ENCODE measurements at regions not wholly inside any gene's neighbourhood (a gene's known extent, or its start where the extent isn't known, plus 50 kb on each side); places are given as distances from the start of the nearest gene placed in this dataset.

DNA sequence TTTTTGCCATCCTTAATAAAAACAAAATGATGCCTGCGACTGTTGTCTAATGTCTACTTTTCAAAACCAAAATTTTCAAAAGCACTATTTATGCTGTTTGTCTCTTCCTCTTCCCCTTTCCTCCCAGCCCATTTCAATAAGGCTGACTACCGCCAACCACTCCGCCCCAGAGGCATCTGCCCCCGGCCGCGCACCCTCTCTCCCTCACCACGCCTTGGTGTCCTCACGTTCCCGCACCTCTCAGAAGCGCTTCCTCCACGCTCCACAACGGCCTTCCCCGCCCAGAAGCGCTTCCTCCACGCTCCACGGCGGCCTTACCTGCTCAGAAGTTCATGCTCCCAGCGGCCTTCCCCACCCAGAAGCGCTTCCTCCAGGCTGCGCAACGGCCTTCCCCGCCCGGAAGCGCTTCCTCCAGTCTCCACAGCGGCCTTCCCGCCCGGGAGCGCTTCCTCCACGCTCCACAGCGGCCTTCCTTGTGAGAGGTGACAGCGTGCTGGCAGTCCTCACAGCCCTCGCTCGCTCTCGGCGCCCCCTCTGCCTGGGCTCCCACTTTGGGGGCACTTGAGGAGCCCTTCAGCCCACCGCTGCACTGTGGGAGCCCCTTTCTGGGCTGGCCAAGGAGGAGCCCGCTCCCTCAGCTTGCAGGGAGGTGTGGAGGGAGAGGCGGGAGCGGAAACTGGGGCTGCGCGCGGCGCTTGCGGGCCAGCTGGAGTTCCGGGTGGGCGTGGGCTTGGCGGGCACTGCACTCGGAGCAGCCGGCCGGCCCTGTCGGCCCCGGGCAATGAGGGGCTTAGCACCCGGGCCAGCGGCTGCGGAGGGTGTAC is 490.4 kb upstream of the ZFP42 start:
- no peak overlapping the region for H4K91ac ChIP-seq (replicated peaks; ENCODE audit: insufficient read length, low read length)
- H3K9me3 ChIP-seq (ENCODE audit: insufficient read depth in 2 of 2, low read depth in 1 of 2, low read length in 1 of 2), result peaks cover 0 to 13% of the 10 kb centered on the region in 2 experiments; a peak in 1 of 4 replicates
- no peak overlapping the region for H4K8ac ChIP-seq (ENCODE audit: extremely low read depth, insufficient read depth, low read length)
- no peak overlapping the region for H2BK12ac ChIP-seq (ENCODE audit: low read depth, low read length)
- H3K27ac ChIP-seq (ENCODE audit: low read depth, low read length), result no peak overlapping the region
- no peaks in the 10 kb centered on the region for H4K20me1 ChIP-seq (replicated peaks in 1 of 2; ENCODE audit: control insufficient read depth in 1 of 2, insufficient read depth in 2 of 2, low read length in 2 of 2)
- no peak overlapping the region for H3K23ac ChIP-seq (ENCODE audit: insufficient read length)
- 85% methylated on average over 36 of the region's 55 CpGs; no CpG with 5 or more reads in 1 of the 2 experiments for WGBS, 2 experiments (ENCODE audit: extremely low coverage in 1 of 2, insufficient coverage in 1 of 2, insufficient read length in 1 of 2, insufficient replicate concordance in 2 of 2, low coverage in 1 of 2, low lambda C conversion rate in 2 of 2, missing lambda C conversion rate in 1 of 2)
- H3K36me3 ChIP-seq (ENCODE audit: control insufficient read depth in 2 of 4, insufficient read depth in 4 of 4, low read length in 3 of 4), result no peaks in the 10 kb centered on the region
- no peak overlapping the region for H3K14ac ChIP-seq (ENCODE audit: insufficient read length)
- DNase-seq (ENCODE audit: low read depth in 1 of 2, low spot score in 2 of 2) (peak in 1 of 2 experiments; percentile 45), FAIRE-seq (no peak)
- peak overlapping the region in 1 of 2 experiments; percentile 17; a peak in 3 of 4 replicates for H3K4me2 ChIP-seq (ENCODE audit: insufficient read depth in 1 of 2, low read depth in 2 of 2, low read length in 2 of 2)
- no peak overlapping the region for H2BK120ac ChIP-seq (replicated peaks; ENCODE audit: low read depth, low read length)
- no peak overlapping the region for H3K9ac ChIP-seq (replicated peaks in 1 of 4; ENCODE audit: extremely low read depth in 1 of 4, low read depth in 3 of 4, low read length in 3 of 4)
- no peak overlapping the region for H2AK5ac ChIP-seq (ENCODE audit: low read depth, low read length)
- no peak overlapping the region for H2AFZ ChIP-seq (ENCODE audit: low read length)
- no peak overlapping the region for H3K4ac ChIP-seq (replicated peaks; ENCODE audit: insufficient read length, low read depth, low read length)
- no peak overlapping the region for H4K5ac ChIP-seq (ENCODE audit: insufficient read length, low read depth, low read length)
- no peaks in the 10 kb centered on the region for H3K79me1 ChIP-seq (ENCODE audit: low read depth, low read length)
- no peak overlapping the region for H3K18ac ChIP-seq (ENCODE audit: extremely low read depth, low read length)
- no peak overlapping the region for H2BK5ac ChIP-seq (ENCODE audit: low read depth, low read length)
- H3K4me3 ChIP-seq (ENCODE audit: extremely low read depth in 1 of 4, insufficient read depth in 2 of 4, low read depth in 3 of 4, low read length in 4 of 4), result peak overlapping the region in 1 of 4 experiments; percentile 38; a peak in 2 of 8 replicates
- ChIA-PET CTCF (ENCODE audit: partially characterized antibody) (no interaction called here), POLR2A (ENCODE audit: partially characterized antibody) (no interaction called here)
- no peaks in the 10 kb centered on the region for H3K79me2 ChIP-seq (ENCODE audit: control insufficient read depth in 1 of 2, insufficient read depth in 2 of 2, low read length in 2 of 2)
- no peak overlapping the region for H2BK20ac ChIP-seq (ENCODE audit: low read length)
- no peaks in the 10 kb centered on the region for H3K27me3 ChIP-seq (replicated peaks in 1 of 4; ENCODE audit: control insufficient read depth in 3 of 4, extremely low read depth in 1 of 4, insufficient read depth in 3 of 4, low read length in 3 of 4)
- no peak overlapping the region for H2BK15ac ChIP-seq (ENCODE audit: low read length)
- H3K23me2 ChIP-seq (ENCODE audit: low read depth, low read length), result no peaks in the 10 kb centered on the region
- no peaks in the 10 kb centered on the region for H3K4me1 ChIP-seq (replicated peaks in 1 of 4; ENCODE audit: control insufficient read depth in 3 of 4, insufficient read depth in 4 of 4, low read length in 3 of 4)
- no peak overlapping the region for H3K56ac ChIP-seq (replicated peaks; ENCODE audit: insufficient read length, low read depth, low read length)
- TF ChIP-seq ZNF274 (IDR thresholded peaks at IDR 0.05; ENCODE audit: borderline replicate concordance, extremely low read depth, low read length) (no peak), CBX8 (IDR thresholded peaks at IDR 0.05; ENCODE audit: borderline replicate concordance, low read depth, low read length) (no peak), CTBP2 (IDR thresholded peaks at IDR 0.05; ENCODE audit: borderline replicate concordance, insufficient read depth, insufficient read length, low read length) (no peak), POLR2AphosphoS5 (IDR thresholded peaks at IDR 0.05; ENCODE audit: low read depth, low read length) (no peak), HDAC2 (IDR thresholded peaks at IDR 0.05; ENCODE audit: borderline replicate concordance in 1 of 2, low read depth in 2 of 2, low read length in 2 of 2) (no peak), RFX5 (IDR thresholded peaks at IDR 0.05; ENCODE audit: borderline replicate concordance, low read depth, low read length) (no peak), RBBP5 (IDR thresholded peaks at IDR 0.05; ENCODE audit: borderline replicate concordance, low read depth, low read length) (no peak), YY1 (IDR thresholded peaks at IDR 0.05; ENCODE audit: low read depth, low read length) (no peak), KDM1A (IDR thresholded peaks at IDR 0.05; ENCODE audit: borderline replicate concordance, low read length) (no peak)
- TF ChIP-seq, protein P1, sequence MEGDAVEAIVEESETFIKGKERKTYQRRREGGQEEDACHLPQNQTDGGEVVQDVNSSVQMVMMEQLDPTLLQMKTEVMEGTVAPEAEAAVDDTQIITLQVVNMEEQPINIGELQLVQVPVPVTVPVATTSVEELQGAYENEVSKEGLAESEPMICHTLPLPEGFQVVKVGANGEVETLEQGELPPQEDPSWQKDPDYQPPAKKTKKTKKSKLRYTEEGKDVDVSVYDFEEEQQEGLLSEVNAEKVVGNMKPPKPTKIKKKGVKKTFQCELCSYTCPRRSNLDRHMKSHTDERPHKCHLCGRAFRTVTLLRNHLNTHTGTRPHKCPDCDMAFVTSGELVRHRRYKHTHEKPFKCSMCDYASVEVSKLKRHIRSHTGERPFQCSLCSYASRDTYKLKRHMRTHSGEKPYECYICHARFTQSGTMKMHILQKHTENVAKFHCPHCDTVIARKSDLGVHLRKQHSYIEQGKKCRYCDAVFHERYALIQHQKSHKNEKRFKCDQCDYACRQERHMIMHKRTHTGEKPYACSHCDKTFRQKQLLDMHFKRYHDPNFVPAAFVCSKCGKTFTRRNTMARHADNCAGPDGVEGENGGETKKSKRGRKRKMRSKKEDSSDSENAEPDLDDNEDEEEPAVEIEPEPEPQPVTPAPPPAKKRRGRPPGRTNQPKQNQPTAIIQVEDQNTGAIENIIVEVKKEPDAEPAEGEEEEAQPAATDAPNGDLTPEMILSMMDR (IDR thresholded peaks at IDR 0.05; ENCODE audit: control extremely low read depth in 1 of 3, insufficient read depth in 1 of 3, low read depth in 1 of 3, low read length in 3 of 3), result no peak

Data from H1 (cell line).